ENCODE measurements at regions not wholly inside any gene's neighbourhood (a gene's known extent, or its start where the extent isn't known, plus 50 kb on each side); places are given as distances from the start of the nearest gene placed in this dataset.

GRCh38 chr6:27149150-27149549 lies 98.4 kb upstream of the PRSS16 start (continued):
- TF ChIP-seq ZNF532 (CRISPR knock-in tag; IDR thresholded peaks at IDR 0.05; ENCODE audit: borderline replicate concordance), result no peak
- no peak for TF ChIP-seq OVOL2 (CRISPR knock-in tag; IDR thresholded peaks at IDR 0.05; ENCODE audit: borderline replicate concordance)
- no peak for TF ChIP-seq MLX (CRISPR knock-in tag; IDR thresholded peaks at IDR 0.05)

DNA sequence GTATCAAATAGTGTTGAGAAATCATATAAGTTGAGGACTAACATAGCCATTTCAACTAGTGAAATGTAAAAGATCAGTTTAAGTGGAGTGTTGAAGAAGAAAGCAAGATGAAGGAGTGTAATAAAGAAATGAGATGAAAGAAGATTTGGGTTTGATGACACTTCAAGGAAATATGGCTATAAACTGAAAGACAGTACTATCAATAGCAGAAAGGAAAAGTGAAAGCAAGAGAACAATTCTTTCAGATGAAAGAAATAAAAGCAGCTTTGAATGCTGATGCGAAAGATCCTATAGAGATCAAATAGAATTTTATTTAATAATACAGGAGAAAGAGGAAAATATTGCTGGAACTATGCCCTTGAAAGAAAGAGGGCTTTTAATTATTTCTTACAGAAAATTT lies 92.8 kb upstream of the PRSS16 start:
- CTCF ChIA-PET, result interaction anchor here (0.9 to 1.9 kb wide), 3 partner anchors 28 to 618 kb away, joined by 3 to 9 read pairs (median 4); no protein-coding TSS in a partner anchor
- H3K4me3 Mint-ChIP-seq, result no peak overlapping the region
- TF ChIP-seq ZNF532 (CRISPR knock-in tag; IDR thresholded peaks at IDR 0.05; ENCODE audit: borderline replicate concordance) (no peak), TEAD1 (CRISPR knock-in tag; IDR thresholded peaks at IDR 0.05) (no peak), FOXJ3 (CRISPR knock-in tag; IDR thresholded peaks at IDR 0.05; ENCODE audit: borderline replicate concordance) (no peak), ATF2 (CRISPR knock-in tag; IDR thresholded peaks at IDR 0.05; ENCODE audit: borderline replicate concordance, low read depth) (no peak), ZNF512 (CRISPR knock-in tag; IDR thresholded peaks at IDR 0.05; ENCODE audit: borderline replicate concordance) (no peak), MYBL2 (CRISPR knock-in tag; IDR thresholded peaks at IDR 0.05) (no peak), USF1 (CRISPR knock-in tag; IDR thresholded peaks at IDR 0.05) (no peak), ZNF121 (CRISPR knock-in tag; IDR thresholded peaks at IDR 0.05) (no peak)
- TF ChIP-seq, protein P1, sequence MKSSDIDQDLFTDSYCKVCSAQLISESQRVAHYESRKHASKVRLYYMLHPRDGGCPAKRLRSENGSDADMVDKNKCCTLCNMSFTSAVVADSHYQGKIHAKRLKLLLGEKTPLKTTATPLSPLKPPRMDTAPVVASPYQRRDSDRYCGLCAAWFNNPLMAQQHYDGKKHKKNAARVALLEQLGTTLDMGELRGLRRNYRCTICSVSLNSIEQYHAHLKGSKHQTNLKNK (CRISPR knock-in tag; IDR thresholded peaks at IDR 0.05), result no peak
- TF ChIP-seq, protein P2, sequence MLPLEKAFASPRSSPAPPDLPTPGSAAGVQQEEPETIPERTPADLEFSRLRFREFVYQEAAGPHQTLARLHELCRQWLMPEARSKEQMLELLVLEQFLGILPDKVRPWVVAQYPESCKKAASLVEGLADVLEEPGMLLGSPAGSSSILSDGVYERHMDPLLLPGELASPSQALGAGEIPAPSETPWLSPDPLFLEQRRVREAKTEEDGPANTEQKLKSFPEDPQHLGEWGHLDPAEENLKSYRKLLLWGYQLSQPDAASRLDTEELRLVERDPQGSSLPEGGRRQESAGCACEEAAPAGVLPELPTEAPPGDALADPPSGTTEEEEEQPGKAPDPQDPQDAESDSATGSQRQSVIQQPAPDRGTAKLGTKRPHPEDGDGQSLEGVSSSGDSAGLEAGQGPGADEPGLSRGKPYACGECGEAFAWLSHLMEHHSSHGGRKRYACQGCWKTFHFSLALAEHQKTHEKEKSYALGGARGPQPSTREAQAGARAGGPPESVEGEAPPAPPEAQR (CRISPR knock-in tag; IDR thresholded peaks at IDR 0.05), result no peak
- TF ChIP-seq, protein P3, sequence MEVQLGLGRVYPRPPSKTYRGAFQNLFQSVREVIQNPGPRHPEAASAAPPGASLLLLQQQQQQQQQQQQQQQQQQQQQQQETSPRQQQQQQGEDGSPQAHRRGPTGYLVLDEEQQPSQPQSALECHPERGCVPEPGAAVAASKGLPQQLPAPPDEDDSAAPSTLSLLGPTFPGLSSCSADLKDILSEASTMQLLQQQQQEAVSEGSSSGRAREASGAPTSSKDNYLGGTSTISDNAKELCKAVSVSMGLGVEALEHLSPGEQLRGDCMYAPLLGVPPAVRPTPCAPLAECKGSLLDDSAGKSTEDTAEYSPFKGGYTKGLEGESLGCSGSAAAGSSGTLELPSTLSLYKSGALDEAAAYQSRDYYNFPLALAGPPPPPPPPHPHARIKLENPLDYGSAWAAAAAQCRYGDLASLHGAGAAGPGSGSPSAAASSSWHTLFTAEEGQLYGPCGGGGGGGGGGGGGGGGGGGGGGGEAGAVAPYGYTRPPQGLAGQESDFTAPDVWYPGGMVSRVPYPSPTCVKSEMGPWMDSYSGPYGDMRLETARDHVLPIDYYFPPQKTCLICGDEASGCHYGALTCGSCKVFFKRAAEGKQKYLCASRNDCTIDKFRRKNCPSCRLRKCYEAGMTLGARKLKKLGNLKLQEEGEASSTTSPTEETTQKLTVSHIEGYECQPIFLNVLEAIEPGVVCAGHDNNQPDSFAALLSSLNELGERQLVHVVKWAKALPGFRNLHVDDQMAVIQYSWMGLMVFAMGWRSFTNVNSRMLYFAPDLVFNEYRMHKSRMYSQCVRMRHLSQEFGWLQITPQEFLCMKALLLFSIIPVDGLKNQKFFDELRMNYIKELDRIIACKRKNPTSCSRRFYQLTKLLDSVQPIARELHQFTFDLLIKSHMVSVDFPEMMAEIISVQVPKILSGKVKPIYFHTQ (CRISPR knock-in tag; IDR thresholded peaks at IDR 0.05), result no peak
- TF ChIP-seq, protein P4, sequence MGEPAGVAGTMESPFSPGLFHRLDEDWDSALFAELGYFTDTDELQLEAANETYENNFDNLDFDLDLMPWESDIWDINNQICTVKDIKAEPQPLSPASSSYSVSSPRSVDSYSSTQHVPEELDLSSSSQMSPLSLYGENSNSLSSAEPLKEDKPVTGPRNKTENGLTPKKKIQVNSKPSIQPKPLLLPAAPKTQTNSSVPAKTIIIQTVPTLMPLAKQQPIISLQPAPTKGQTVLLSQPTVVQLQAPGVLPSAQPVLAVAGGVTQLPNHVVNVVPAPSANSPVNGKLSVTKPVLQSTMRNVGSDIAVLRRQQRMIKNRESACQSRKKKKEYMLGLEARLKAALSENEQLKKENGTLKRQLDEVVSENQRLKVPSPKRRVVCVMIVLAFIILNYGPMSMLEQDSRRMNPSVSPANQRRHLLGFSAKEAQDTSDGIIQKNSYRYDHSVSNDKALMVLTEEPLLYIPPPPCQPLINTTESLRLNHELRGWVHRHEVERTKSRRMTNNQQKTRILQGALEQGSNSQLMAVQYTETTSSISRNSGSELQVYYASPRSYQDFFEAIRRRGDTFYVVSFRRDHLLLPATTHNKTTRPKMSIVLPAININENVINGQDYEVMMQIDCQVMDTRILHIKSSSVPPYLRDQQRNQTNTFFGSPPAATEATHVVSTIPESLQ (CRISPR knock-in tag; IDR thresholded peaks at IDR 0.05), result no peak

More for the DNA sequence above, 92.8 kb upstream of the PRSS16 start:
- Mint-ChIP-seq H3K9me3 (no peaks in the 10 kb centered on the region), H3K4me1 (peaks cover 17% of the 10 kb centered on the region), H3K27me3 (ENCODE audit: low read depth) (peaks cover 6% of the 10 kb centered on the region), H3K36me3 (no peaks in the 10 kb centered on the region), H3K27ac (no peak overlapping the region)
- ATAC-seq (no peak), DNase-seq (ENCODE audit: low spot score) (no peak)
- POLR2A ChIA-PET, result interaction anchor here (2.0 kb wide), 1 partner anchor 8 kb away, joined by 10 read pairs; a partner anchor contains a TSS

Data from WTC11 (cell line).